Activated CD8-positive, alpha-beta T cell treated with anti-CD3 and anti-CD28 coated beads, Interleukin-2, amount 10 ng/mL, durations not matched to agents 7 days and 5 days (primary cell): ENCODE measurements at regions not wholly inside any gene's neighbourhood (a gene's known extent, or its start where the extent isn't known, plus 50 kb on each side); places are given as distances from the start of the nearest gene placed in this dataset.

Source experiments
- ATAC-seq: fragments of 150-1000 bp; cut with Tn5 transposase; one replicate; pipeline ENCODE4 v1.10.0; 2021; ENCODE audit warnings: moderate library complexity
- CTCF ChIA-PET: fragments of 350-600 bp; sonication (Branson Sonifier 250); formaldehyde crosslinking; loops from one replicate; lab custom pipeline; 2021; ENCODE audit warnings: antibody characterized with exemption; lab: Charles Lee
- POLR2A ChIA-PET: fragments of 350-600 bp; sonication (Branson Sonifier 250); formaldehyde crosslinking; loops from one replicate; lab custom pipeline; 2021; ENCODE audit warnings: antibody characterized with exemption; lab: Charles Lee
- DNase-seq: peaks from one replicate; pipeline ENCODE4 v3.0.0-alpha.2; 2020
- H3K27ac Mint-ChIP-seq: one replicate; pipeline ENCODE4 v1.8.0; 2021; ENCODE audit warnings: mild to moderate bottlenecking, mixed read lengths
- H3K27me3 Mint-ChIP-seq: one replicate; pipeline ENCODE4 v1.8.0; 2021; ENCODE audit warnings: low read depth, mixed read lengths
- H3K36me3 Mint-ChIP-seq: one replicate; pipeline ENCODE4 v1.8.0; 2021; ENCODE audit warnings: low read depth, mixed read lengths
- H3K4me1 Mint-ChIP-seq: one replicate; pipeline ENCODE4 v1.8.0; 2021; ENCODE audit warnings: low read depth, mixed read lengths
- H3K4me3 Mint-ChIP-seq: one replicate; pipeline ENCODE4 v1.8.0; 2021; ENCODE audit warnings: mild to moderate bottlenecking, mixed read lengths
- H3K9me3 Mint-ChIP-seq: one replicate; pipeline ENCODE4 v1.8.0; 2022; ENCODE audit warnings: mixed read lengths; ENCODE audit not compliant: insufficient read depth

DNA sequence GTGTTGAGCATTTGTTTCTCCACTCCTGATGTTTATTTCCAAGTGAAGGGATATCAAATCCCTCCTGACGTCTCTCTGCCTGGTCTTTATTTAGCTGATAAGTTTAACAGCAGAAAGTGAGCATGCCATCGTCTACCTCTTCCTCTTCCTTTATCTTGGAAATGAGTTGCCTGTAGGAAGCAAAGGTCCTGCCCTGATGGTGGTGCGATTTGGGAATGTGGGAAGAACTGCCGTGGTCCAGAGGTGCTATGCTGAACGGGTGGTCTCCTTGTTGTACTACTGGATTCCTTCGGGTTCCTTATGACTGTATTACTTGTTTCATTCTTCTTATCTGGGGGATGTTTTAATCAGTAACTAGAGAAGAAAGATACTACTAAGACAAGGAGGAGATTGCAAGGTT, 217.5 kb downstream of the PMAIP1 start:
- CTCF ChIA-PET = no interaction called here

GRCh38 chr18:60113396-60113795, 213.6 kb downstream of the PMAIP1 start:
- POLR2A ChIA-PET = no interaction called here
- Mint-ChIP-seq H3K9me3 (no peaks in the 10 kb centered on the region), H3K4me1 (no peaks in the 10 kb centered on the region), H3K27me3 (no peaks in the 10 kb centered on the region), H3K4me3 (no peak overlapping the region), H3K27ac (no peak overlapping the region), H3K36me3 (no peaks in the 10 kb centered on the region)
- no peak for ATAC-seq
- no peak for DNase-seq
- CTCF ChIA-PET = no interaction called here

More for the DNA sequence above, 217.5 kb downstream of the PMAIP1 start:
- Mint-ChIP-seq H3K9me3 (no peaks in the 10 kb centered on the region), H3K4me1 (no peaks in the 10 kb centered on the region), H3K27ac (no peak overlapping the region), H3K27me3 (no peaks in the 10 kb centered on the region), H3K4me3 (no peak overlapping the region), H3K36me3 (no peaks in the 10 kb centered on the region)
- ATAC-seq (no peak), DNase-seq (no peak)
- POLR2A ChIA-PET = no interaction called here

- no peak overlapping the region for H3K4me3 Mint-ChIP-seq
- CTCF ChIA-PET = no interaction called here
These were observed 212.6 kb downstream of the PMAIP1 start for GRCh38 chr18:60112369-60112768.

DNA sequence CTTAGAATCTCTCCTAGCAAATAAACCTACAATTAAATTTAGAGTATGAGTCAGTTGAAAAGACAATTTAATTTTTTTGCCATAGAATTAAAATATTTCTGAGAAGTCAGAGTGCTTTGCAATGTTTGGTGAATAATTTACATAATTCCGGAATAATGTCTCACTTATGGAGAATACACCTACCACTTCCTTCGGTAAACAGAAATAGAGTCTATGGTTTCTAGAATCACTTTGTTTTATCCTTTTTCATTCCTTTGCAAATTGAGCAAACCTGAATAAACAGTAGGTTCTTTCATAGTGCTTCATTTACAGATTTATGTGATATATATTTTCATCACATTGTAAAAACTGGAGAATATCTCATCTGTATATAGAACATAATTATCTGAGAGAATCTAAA, 211.7 kb downstream of the PMAIP1 start:
- POLR2A ChIA-PET = no interaction called here

More at GRCh38 chr18:60112369-60112768, 212.6 kb downstream of the PMAIP1 start:
- no peak for ATAC-seq
- Mint-ChIP-seq H3K9me3 (no peaks in the 10 kb centered on the region), H3K4me1 (no peaks in the 10 kb centered on the region), H3K27me3 (no peaks in the 10 kb centered on the region), H3K36me3 (no peaks in the 10 kb centered on the region), H3K27ac (no peak overlapping the region)
- POLR2A ChIA-PET = no interaction called here
- no peak for DNase-seq

DNA sequence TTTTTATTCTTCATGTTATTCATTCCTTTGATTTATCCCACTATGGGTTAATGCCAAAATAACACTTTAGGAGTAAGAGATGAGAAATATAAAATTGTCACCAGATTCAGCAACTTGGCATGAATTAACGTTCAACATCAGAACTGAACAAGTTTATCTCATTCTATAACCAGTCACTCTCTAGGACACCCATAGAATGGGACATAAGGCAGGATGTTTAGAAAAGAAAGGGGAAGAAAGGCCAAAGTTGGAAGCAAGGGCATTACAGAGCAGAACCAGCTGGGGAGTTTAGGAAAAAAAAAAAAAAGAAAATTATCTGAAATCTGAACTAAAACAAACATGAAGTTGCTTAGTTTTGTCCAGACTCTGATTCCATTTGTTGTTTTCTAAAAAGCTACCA, 211.0 kb downstream of the PMAIP1 start:
- Mint-ChIP-seq H3K36me3 (no peaks in the 10 kb centered on the region), H3K4me1 (no peaks in the 10 kb centered on the region), H3K9me3 (no peaks in the 10 kb centered on the region), H3K4me3 (no peak overlapping the region), H3K27ac (no peak overlapping the region), H3K27me3 (no peaks in the 10 kb centered on the region)
- ChIA-PET CTCF (no interaction called here), POLR2A (no interaction called here)
- DNase-seq = no peak
- no peak for ATAC-seq

More for the DNA sequence above, 211.7 kb downstream of the PMAIP1 start:
- CTCF ChIA-PET = no interaction called here
- no peak for ATAC-seq
- no peaks in the 10 kb centered on the region for H3K9me3 Mint-ChIP-seq
- no peaks in the 10 kb centered on the region for H3K27me3 Mint-ChIP-seq
- H3K36me3 Mint-ChIP-seq = no peaks in the 10 kb centered on the region
- no peak overlapping the region for H3K27ac Mint-ChIP-seq
- no peak for DNase-seq
- no peaks in the 10 kb centered on the region for H3K4me1 Mint-ChIP-seq
- no peak overlapping the region for H3K4me3 Mint-ChIP-seq

- H3K27me3 Mint-ChIP-seq = no peaks in the 10 kb centered on the region
- POLR2A ChIA-PET = no interaction called here
- no peaks in the 10 kb centered on the region for H3K36me3 Mint-ChIP-seq
- no peak overlapping the region for H3K4me3 Mint-ChIP-seq
- CTCF ChIA-PET = no interaction called here
- no peak overlapping the region for H3K27ac Mint-ChIP-seq
- no peaks in the 10 kb centered on the region for H3K9me3 Mint-ChIP-seq
- ATAC-seq = no peak
- no peaks in the 10 kb centered on the region for H3K4me1 Mint-ChIP-seq
- DNase-seq = no peak
These were observed 201.0 kb downstream of the PMAIP1 start for GRCh38 chr18:60100778-60101177.

DNA sequence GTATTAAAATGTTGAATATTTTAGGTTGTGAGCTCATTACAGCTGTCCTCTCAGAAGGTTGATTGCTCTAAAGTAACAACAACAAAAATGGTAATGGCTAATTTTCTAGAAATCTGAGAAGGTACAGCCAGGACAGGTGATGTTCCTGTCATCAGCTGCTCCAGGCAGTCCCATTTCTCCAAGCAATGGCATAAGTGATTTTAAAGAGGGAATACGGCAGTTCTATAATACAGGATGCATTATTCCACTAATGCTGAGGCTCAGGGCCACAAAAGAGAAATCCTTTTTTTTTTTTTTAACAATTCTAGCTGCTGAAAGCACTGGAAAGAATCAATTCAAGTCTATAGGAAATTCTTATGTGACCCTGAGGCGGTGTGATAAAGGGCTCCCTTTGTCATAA, 199.9 kb downstream of the PMAIP1 start:
- H3K4me1 Mint-ChIP-seq = no peaks in the 10 kb centered on the region
- POLR2A ChIA-PET = no interaction called here
- no peak for DNase-seq
- no peak overlapping the region for H3K27ac Mint-ChIP-seq
- CTCF ChIA-PET = no interaction called here
- no peaks in the 10 kb centered on the region for H3K27me3 Mint-ChIP-seq
- ATAC-seq = no peak
- H3K4me3 Mint-ChIP-seq = no peak overlapping the region
- H3K36me3 Mint-ChIP-seq = no peaks in the 10 kb centered on the region
- no peaks in the 10 kb centered on the region for H3K9me3 Mint-ChIP-seq

- Mint-ChIP-seq H3K4me1 (no peaks in the 10 kb centered on the region), H3K27ac (no peak overlapping the region), H3K9me3 (no peaks in the 10 kb centered on the region), H3K36me3 (no peaks in the 10 kb centered on the region), H3K4me3 (no peak overlapping the region), H3K27me3 (peaks cover 2% of the 10 kb centered on the region)
- ChIA-PET CTCF (no interaction called here), POLR2A (no interaction called here)
- DNase-seq (no peak), ATAC-seq (no peak)
These were observed 196.6 kb downstream of the PMAIP1 start for GRCh38 chr18:60096428-60096827.

DNA sequence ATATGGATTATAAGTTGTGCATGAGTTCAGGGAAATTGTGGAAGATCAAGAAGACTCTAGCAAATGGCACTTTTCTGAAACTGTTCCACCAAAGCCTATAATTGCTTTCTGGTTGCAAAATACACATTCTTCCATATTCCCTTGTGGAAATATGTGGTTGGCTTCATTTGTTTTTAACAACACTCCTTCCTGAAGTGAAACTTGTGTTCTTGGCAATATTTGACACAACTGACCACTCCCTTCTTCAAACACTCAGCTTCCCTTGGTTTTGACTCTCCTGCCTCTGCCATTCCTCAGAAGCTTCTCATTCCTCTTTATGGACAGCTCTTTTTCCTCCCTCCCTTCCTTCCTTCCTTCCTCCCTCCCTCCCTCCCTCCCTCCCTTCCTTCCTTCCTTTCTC, 192.3 kb downstream of the PMAIP1 start:
- H3K27ac Mint-ChIP-seq = no peak overlapping the region
- H3K4me3 Mint-ChIP-seq = no peak overlapping the region
- ChIA-PET CTCF (no interaction called here), POLR2A (no interaction called here)
- no peaks in the 10 kb centered on the region for H3K4me1 Mint-ChIP-seq
- no peaks in the 10 kb centered on the region for H3K36me3 Mint-ChIP-seq
- DNase-seq (no peak), ATAC-seq (no peak)
- H3K27me3 Mint-ChIP-seq = peaks cover 2% of the 10 kb centered on the region
- no peaks in the 10 kb centered on the region for H3K9me3 Mint-ChIP-seq

DNA sequence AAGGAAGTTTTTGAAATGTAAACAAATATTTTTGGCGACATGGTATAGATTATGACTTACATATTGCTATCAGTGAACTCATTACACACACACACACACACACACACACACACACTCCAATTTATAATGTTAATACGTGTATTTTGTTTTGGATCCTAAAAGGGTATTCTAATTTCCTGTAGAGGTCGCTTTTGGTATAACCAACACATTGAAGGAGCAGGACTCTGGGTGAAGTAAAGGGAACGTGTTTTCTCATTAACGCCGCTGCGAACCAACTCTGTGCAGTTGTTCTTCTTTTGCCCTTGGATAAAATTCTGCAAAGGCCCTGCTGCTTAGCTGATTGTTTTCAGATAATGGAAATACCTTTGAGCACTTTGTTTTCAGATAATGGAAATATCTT, 190.4 kb downstream of the PMAIP1 start:
- CTCF ChIA-PET = no interaction called here
- Mint-ChIP-seq H3K4me1 (no peaks in the 10 kb centered on the region), H3K4me3 (no peak overlapping the region), H3K9me3 (no peaks in the 10 kb centered on the region), H3K27ac (no peak overlapping the region), H3K36me3 (no peaks in the 10 kb centered on the region), H3K27me3 (peaks cover 2% of the 10 kb centered on the region)
- no peak for ATAC-seq
- POLR2A ChIA-PET = no interaction called here
- no peak for DNase-seq

- no peaks in the 10 kb centered on the region for H3K36me3 Mint-ChIP-seq
- ChIA-PET POLR2A (no interaction called here), CTCF (no interaction called here)
- ATAC-seq (no peak), DNase-seq (no peak)
- no peaks in the 10 kb centered on the region for H3K9me3 Mint-ChIP-seq
- H3K27me3 Mint-ChIP-seq = no peaks in the 10 kb centered on the region
- H3K4me3 Mint-ChIP-seq = no peak overlapping the region
- no peaks in the 10 kb centered on the region for H3K4me1 Mint-ChIP-seq
- no peak overlapping the region for H3K27ac Mint-ChIP-seq
These were observed 183.0 kb downstream of the PMAIP1 start for GRCh38 chr18:60082790-60083189.

- Mint-ChIP-seq H3K4me1 (no peaks in the 10 kb centered on the region), H3K9me3 (no peaks in the 10 kb centered on the region), H3K27me3 (peaks cover under 1% of the 10 kb centered on the region), H3K4me3 (no peak overlapping the region), H3K36me3 (no peaks in the 10 kb centered on the region), H3K27ac (no peak overlapping the region)
- ATAC-seq = no peak
- DNase-seq = no peak
- POLR2A ChIA-PET = no interaction called here
- CTCF ChIA-PET = no interaction called here
These were observed 182.5 kb downstream of the PMAIP1 start for GRCh38 chr18:60082282-60082681.

DNA sequence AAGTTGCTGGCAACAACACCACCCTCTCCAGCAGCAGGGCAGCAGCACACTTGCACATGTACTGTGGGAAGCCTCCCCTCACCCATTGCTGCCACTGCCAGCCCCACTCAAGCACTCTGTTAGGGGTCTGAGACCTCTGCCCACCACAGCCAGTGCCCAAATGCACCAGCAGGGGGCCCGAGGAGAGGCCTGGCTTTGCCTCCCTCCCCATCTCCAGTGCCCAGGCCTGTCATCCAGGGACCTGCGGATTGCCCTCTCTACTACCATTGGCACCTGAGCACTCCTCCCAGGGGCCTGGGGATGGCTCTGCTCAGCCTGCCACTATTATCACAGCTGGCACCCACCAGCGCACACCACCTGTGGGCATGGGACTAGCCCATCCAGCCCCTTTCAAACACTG, 175.7 kb downstream of the PMAIP1 start:
- Mint-ChIP-seq H3K4me3 (no peak overlapping the region), H3K36me3 (no peaks in the 10 kb centered on the region), H3K4me1 (no peaks in the 10 kb centered on the region), H3K9me3 (no peaks in the 10 kb centered on the region), H3K27me3 (peaks cover 2% of the 10 kb centered on the region), H3K27ac (no peak overlapping the region)
- no peak for ATAC-seq
- DNase-seq = no peak
- ChIA-PET POLR2A (no interaction called here), CTCF (no interaction called here)
